Stomach (tissue), 4 donors: ENCODE measurements at regions not wholly inside any gene's neighbourhood (a gene's known extent, or its start where the extent isn't known, plus 50 kb on each side); places are given as distances from the start of the nearest gene placed in this dataset.

Experiments
- CTCF ChIP-seq, 7 experiments: fragments of 450-650 bp in 4 of 7; fragments of 200-600 bp in 3 of 7; sonication (generic) in 3 of 7; IDR thresholded peaks; one replicate each; pipeline ENCODE4 v1.5.1; 2016 to 2019; ENCODE audit warnings: antibody characterized with exemption in 7 of 7, control low read depth in 2 of 7, mild to moderate bottlenecking in 1 of 7
- EP300 ChIP-seq: sonication (generic); formaldehyde crosslinking; IDR thresholded peaks from one replicate; pipeline ENCODE4 v1.6.1; 2017; ENCODE audit warnings: antibody characterized with exemption
- POLR2A ChIP-seq, 4 donors: fragments of 450-650 bp; IDR thresholded peaks; one replicate each; pipeline ENCODE4 v1.6.1; 2016; ENCODE audit warnings: antibody characterized with exemption in 4 of 4, control low read depth in 2 of 4, mild to moderate bottlenecking in 1 of 4, moderate library complexity in 1 of 4

GRCh38 chr9:22373636-22374035 is 73.0 kb upstream of the DMRTA1 start:
- no peak for TF ChIP-seq CTCF (IDR thresholded peaks at IDR 0.05)
- TF ChIP-seq POLR2A (IDR thresholded peaks at IDR 0.05) = no peak
- no peak for TF ChIP-seq EP300
